H1 (cell line): ENCODE measurements at regions not wholly inside any gene's neighbourhood (a gene's known extent, or its start where the extent isn't known, plus 50 kb on each side); places are given as distances from the start of the nearest gene placed in this dataset.

Experiments used
- CBX5 ChIP-seq: fragments of 300-800, 300-1000 bp; sonication (generic); IDR thresholded peaks from 2 replicates; pipeline ENCODE4 v1.7.1; 2016; ENCODE audit warnings: antibody characterized with exemption, low read length, low read depth
- CTBP2 ChIP-seq: IDR thresholded peaks from 2 replicates; pipeline ENCODE4 v1.7.0; 2011; ENCODE audit warnings: borderline replicate concordance, mild to moderate bottlenecking, moderate library complexity, mixed read lengths, low read length; ENCODE audit not compliant: insufficient read depth, insufficient read length
- EP300 ChIP-seq, 2 experiments: IDR thresholded peaks; 1 replicate in 1 of 2; 2 replicates in 1 of 2; pipeline ENCODE4 v1.6.1; 2011 to 2012; ENCODE audit warnings: low read depth in 2 of 2, low read length in 2 of 2, mild to moderate bottlenecking in 2 of 2, borderline replicate concordance in 1 of 2, inconsistent platforms in 1 of 2, moderate library complexity in 1 of 2
- JUND ChIP-seq: IDR thresholded peaks from 2 replicates; pipeline ENCODE4 v1.6.1; 2011; ENCODE audit warnings: mild to moderate bottlenecking, improper control_type of control experiment, low read length
- POLR2A ChIP-seq, 2 experiments: IDR thresholded peaks; 1 replicate in 1 of 2; 2 replicates in 1 of 2; pipeline ENCODE4 v1.6.1; 2011; ENCODE audit warnings: low read depth in 2 of 2, low read length in 2 of 2, mild to moderate bottlenecking in 2 of 2; ENCODE audit errors: control extremely low read depth in 1 of 2
- POLR2AphosphoS5 ChIP-seq: IDR thresholded peaks from 2 replicates; pipeline ENCODE4 v1.6.1; 2011; ENCODE audit warnings: low read depth, low read length
- RAD21 ChIP-seq, 2 experiments: IDR thresholded peaks in 1 of 2; conservative IDR thresholded peaks in 1 of 2; 2 replicates each; pipeline ENCODE4 v1.6.1; 2011; ENCODE audit warnings: low read depth in 2 of 2, low read length in 2 of 2, improper control_type of control experiment in 1 of 2, inconsistent platforms in 1 of 2, mild to moderate bottlenecking in 1 of 2, moderate library complexity in 1 of 2
- RFX5 ChIP-seq: IDR thresholded peaks from 2 replicates; pipeline ENCODE4 v1.6.1; 2011; ENCODE audit warnings: low read depth, low read length, improper control_type of control experiment, borderline replicate concordance
- SP2 ChIP-seq: IDR thresholded peaks from 2 replicates; pipeline ENCODE4 v1.6.1; 2012; ENCODE audit warnings: mild to moderate bottlenecking, low read length, inconsistent platforms
- TAF1 ChIP-seq: IDR thresholded peaks from 2 replicates; pipeline ENCODE4 v1.6.1; 2011; ENCODE audit warnings: mild to moderate bottlenecking, low read depth, low read length
- TBP ChIP-seq: IDR thresholded peaks from 2 replicates; pipeline ENCODE4 v1.6.1; 2011; ENCODE audit warnings: low read depth, low read length, improper control_type of control experiment
- TF ChIP-seq, protein P1 (sequence below), 3 experiments: IDR thresholded peaks; 1 replicate in 2 of 3; 2 replicates in 1 of 3; pipeline versions ENCODE4 v1.5.1 to v1.6.1; 2011; ENCODE audit warnings: low read length in 3 of 3, mild to moderate bottlenecking in 3 of 3, inconsistent platforms in 2 of 3, low read depth in 1 of 3, moderate library complexity in 1 of 3; ENCODE audit not compliant: insufficient read depth in 1 of 3; ENCODE audit errors: control extremely low read depth in 1 of 3
- TF ChIP-seq, protein P2 (sequence below): IDR thresholded peaks from 2 replicates; pipeline ENCODE4 v1.6.1; 2012; ENCODE audit warnings: low read length, inconsistent platforms
- TF ChIP-seq, protein P3 (sequence below): IDR thresholded peaks from 2 replicates; pipeline ENCODE4 v1.6.1; 2012; ENCODE audit warnings: inconsistent platforms

DNA sequence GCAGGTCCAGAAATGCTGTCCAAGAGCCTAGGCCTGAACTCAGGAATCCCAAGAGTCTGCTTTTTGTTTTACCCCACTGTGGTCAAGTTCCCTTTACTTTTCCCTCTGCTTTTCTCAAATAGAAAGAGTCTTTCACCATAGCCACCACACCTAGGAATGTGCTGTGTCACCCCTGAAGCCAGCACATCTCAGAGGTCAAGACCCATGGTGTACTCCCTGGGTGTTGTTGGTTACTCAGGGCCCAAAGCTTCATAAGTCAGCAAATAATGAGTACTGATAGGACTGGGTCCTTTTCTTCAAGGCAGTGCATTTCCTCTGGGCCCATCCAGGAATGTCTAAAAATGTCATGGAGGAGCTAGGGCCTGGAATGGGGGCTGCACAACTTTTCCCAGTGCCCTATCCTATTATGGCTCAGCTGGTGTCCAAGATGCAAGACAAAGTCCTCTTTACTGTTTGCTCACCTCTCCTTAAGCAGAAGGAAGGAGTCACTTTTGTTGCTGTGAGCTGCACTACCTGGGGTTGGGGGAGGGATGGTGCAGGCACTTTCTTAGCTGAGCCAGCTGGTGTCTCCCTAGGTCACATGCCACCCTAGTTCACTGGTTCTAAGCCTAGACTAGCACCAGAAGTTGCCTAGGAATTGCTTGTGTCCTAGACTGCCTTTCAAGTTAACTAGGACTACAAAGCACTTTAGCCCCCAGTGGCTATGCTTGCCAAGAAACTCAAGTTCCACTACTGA, 62.4 kb upstream of the RXFP1 start:
- TF ChIP-seq, protein P1, sequence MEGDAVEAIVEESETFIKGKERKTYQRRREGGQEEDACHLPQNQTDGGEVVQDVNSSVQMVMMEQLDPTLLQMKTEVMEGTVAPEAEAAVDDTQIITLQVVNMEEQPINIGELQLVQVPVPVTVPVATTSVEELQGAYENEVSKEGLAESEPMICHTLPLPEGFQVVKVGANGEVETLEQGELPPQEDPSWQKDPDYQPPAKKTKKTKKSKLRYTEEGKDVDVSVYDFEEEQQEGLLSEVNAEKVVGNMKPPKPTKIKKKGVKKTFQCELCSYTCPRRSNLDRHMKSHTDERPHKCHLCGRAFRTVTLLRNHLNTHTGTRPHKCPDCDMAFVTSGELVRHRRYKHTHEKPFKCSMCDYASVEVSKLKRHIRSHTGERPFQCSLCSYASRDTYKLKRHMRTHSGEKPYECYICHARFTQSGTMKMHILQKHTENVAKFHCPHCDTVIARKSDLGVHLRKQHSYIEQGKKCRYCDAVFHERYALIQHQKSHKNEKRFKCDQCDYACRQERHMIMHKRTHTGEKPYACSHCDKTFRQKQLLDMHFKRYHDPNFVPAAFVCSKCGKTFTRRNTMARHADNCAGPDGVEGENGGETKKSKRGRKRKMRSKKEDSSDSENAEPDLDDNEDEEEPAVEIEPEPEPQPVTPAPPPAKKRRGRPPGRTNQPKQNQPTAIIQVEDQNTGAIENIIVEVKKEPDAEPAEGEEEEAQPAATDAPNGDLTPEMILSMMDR (IDR thresholded peaks at IDR 0.05; ENCODE audit: control extremely low read depth in 1 of 3, insufficient read depth in 1 of 3, low read depth in 1 of 3, low read length in 3 of 3): no peak
- TF ChIP-seq RFX5: no peak
- no peak for TF ChIP-seq POLR2A (IDR thresholded peaks at IDR 0.05; ENCODE audit: control extremely low read depth in 1 of 2, low read depth in 2 of 2, low read length in 2 of 2)
- TF ChIP-seq, protein P2, sequence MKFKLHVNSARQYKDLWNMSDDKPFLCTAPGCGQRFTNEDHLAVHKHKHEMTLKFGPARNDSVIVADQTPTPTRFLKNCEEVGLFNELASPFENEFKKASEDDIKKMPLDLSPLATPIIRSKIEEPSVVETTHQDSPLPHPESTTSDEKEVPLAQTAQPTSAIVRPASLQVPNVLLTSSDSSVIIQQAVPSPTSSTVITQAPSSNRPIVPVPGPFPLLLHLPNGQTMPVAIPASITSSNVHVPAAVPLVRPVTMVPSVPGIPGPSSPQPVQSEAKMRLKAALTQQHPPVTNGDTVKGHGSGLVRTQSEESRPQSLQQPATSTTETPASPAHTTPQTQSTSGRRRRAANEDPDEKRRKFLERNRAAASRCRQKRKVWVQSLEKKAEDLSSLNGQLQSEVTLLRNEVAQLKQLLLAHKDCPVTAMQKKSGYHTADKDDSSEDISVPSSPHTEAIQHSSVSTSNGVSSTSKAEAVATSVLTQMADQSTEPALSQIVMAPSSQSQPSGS: no peak
- TF ChIP-seq CTBP2: no peak
- TF ChIP-seq EP300 (IDR thresholded peaks at IDR 0.05; ENCODE audit: borderline replicate concordance in 1 of 2, low read depth in 2 of 2, low read length in 2 of 2): no peak
- no peak for TF ChIP-seq SP2
- TF ChIP-seq RAD21 (IDR thresholded peaks at IDR 0.05 in 1 of 2, conservative IDR thresholded peaks at IDR 0.05 in 1 of 2; ENCODE audit: low read depth in 2 of 2, low read length in 2 of 2): peak in 1 of 2 experiments; percentile 4; a peak in 1 of 4 replicates
- TF ChIP-seq TBP: no peak
- no peak for TF ChIP-seq CBX5
- TF ChIP-seq TAF1: no peak
- TF ChIP-seq, protein P3, sequence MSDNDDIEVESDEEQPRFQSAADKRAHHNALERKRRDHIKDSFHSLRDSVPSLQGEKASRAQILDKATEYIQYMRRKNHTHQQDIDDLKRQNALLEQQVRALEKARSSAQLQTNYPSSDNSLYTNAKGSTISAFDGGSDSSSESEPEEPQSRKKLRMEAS: no peak
- TF ChIP-seq JUND: no peak
- TF ChIP-seq POLR2AphosphoS5: no peak
